HepG2 (cell line): ENCODE measurements at regions not wholly inside any gene's neighbourhood (a gene's known extent, or its start where the extent isn't known, plus 50 kb on each side); places are given as distances from the start of the nearest gene placed in this dataset.

ENCODE experiments used
- ATAC-seq: fragments of 200-7000 bp; cut with Tn5 transposase; 3 replicates; pipeline ENCODE4 v1.9.1; 2020; ENCODE audit warnings: mild to moderate bottlenecking, moderate library complexity
- BruUV-seq: library from RNA; stranded (reverse); fragments of 400-500 nt; replicated peaks from 2 replicates; lab custom pipeline; 2021; lab: Mats Ljungman, UMichigan
- CTCF ChIA-PET: fragments of 300-600 bp; formaldehyde crosslinking; extraction: SDS; loops from one replicate; lab custom pipeline; 2021; ENCODE audit warnings: low total read pairs, inconsistent platforms, low intra/inter-chr PET ratio; lab: Yijun Ruan, JAX
- POLR2A ChIA-PET: fragments of 350-600 bp; sonication (Branson Sonifier 250); formaldehyde crosslinking; loops from one replicate; lab custom pipeline; 2020; ENCODE audit warnings: antibody characterized with exemption, inconsistent platforms; lab: Yijun Ruan, JAX
- DNase-seq: peaks from one replicate; pipeline ENCODE4 v3.0.0-alpha.2; 2015; ENCODE audit warnings: low spot score
- FAIRE-seq: peaks from 3 replicates; lab custom pipeline; 2011; peaks lifted over from hg19 to GRCh38; lab: Jason Lieb, UNC
- H2AFZ ChIP-seq: one replicate; pipeline ENCODE4 v1.6.1; 2011; ENCODE audit warnings: low read length, inconsistent platforms
- H3K27ac ChIP-seq: fragments of 300-600 bp; 3 replicates; pipeline ENCODE4 v1.8.0; 2011; ENCODE audit warnings: mixed run types, mild to moderate bottlenecking, mixed read lengths, low read length, inconsistent platforms; ENCODE audit not compliant: insufficient read depth; ENCODE audit errors: extremely low read length
- H3K27me3 ChIP-seq, 2 experiments: fragments of 200-600 bp in 1 of 2; 2 replicates in 1 of 2; 3 replicates in 1 of 2; pipeline versions ENCODE4 v1.6.0 to v1.8.0; 2011; ENCODE audit warnings: low read length in 2 of 2, mild to moderate bottlenecking in 2 of 2, moderate library complexity in 2 of 2, inconsistent platforms in 1 of 2; ENCODE audit not compliant: insufficient read depth in 2 of 2, control insufficient read depth in 1 of 2
- H3K36me3 ChIP-seq, 2 experiments: fragments of 200-600 bp in 1 of 2; replicated peaks in 1 of 2; 2 replicates in 1 of 2; 3 replicates in 1 of 2; pipeline versions ENCODE4 v1.5.1 to v1.8.0; 2011; ENCODE audit warnings: low read length in 2 of 2, inconsistent platforms in 1 of 2; ENCODE audit not compliant: insufficient read depth in 2 of 2, control insufficient read depth in 1 of 2
- H3K4me1 ChIP-seq: 2 replicates; pipeline ENCODE4 v1.5.1; 2012; ENCODE audit warnings: low read length, inconsistent platforms; ENCODE audit not compliant: insufficient read depth
- H3K4me2 ChIP-seq: 2 replicates; pipeline ENCODE4 v1.6.0; 2011; ENCODE audit warnings: low read depth, low read length, inconsistent platforms
- H3K4me3 ChIP-seq, 3 experiments: fragments of 200-600 bp in 1 of 3; sonication (generic), shearing (Covaris generic) in 1 of 3; replicated peaks in 1 of 3; 2 replicates each; pipeline ENCODE4 v1.5.1; 2011 to 2016; ENCODE audit warnings: low read length in 3 of 3, inconsistent platforms in 2 of 3, low read depth in 2 of 3, mild to moderate bottlenecking in 2 of 3, control low read depth in 1 of 3, mixed read lengths in 1 of 3; ENCODE audit not compliant: insufficient read depth in 1 of 3
- H3K79me2 ChIP-seq: one replicate; pipeline ENCODE4 v1.6.1; 2011; ENCODE audit warnings: low read length, inconsistent platforms; ENCODE audit not compliant: insufficient read depth
- H3K9ac ChIP-seq: 2 replicates; pipeline ENCODE4 v1.6.0; 2011; ENCODE audit warnings: mild to moderate bottlenecking, low read depth, low read length, inconsistent platforms; ENCODE audit not compliant: insufficient read depth
- H3K9me3 ChIP-seq: 2 replicates; pipeline ENCODE4 v1.5.1; 2012; ENCODE audit warnings: mild to moderate bottlenecking, low read length
- H4K20me1 ChIP-seq: 2 replicates; pipeline ENCODE4 v1.6.0; 2011; ENCODE audit warnings: inconsistent platforms, mild to moderate bottlenecking, low read length, moderate library complexity; ENCODE audit not compliant: insufficient read depth
- ATAD3A ChIP-seq: sonication (generic); formaldehyde crosslinking; IDR thresholded peaks from 2 replicates; pipeline ENCODE4 v1.4.0; 2020; ENCODE audit warnings: missing genetic modification reagents
- CEBPG ChIP-seq: IDR thresholded peaks from 2 replicates; pipeline ENCODE4 v1.6.1; 2016
- GTF2F1 ChIP-seq: fragments of 150-350 bp; IDR thresholded peaks from 2 replicates; pipeline ENCODE4 v1.6.1; 2014; ENCODE audit warnings: low read length
- HMG20A ChIP-seq: IDR thresholded peaks from 2 replicates; pipeline ENCODE4 v1.6.1; 2016; ENCODE audit warnings: borderline replicate concordance
- HNF4A ChIP-seq: sonication (generic); formaldehyde crosslinking; IDR thresholded peaks from 2 replicates; pipeline ENCODE4 v1.4.0; 2020; ENCODE audit warnings: missing genetic modification reagents
- IRF2 ChIP-seq: IDR thresholded peaks from 2 replicates; pipeline ENCODE4 v1.6.1; 2018; ENCODE audit warnings: missing genetic modification reagents, missing compliant biosample characterization
- KDM3A ChIP-seq: IDR thresholded peaks from 2 replicates; pipeline ENCODE4 v1.6.1; 2018; ENCODE audit warnings: low read depth, missing compliant biosample characterization
- RXRA ChIP-seq: sonication (generic); formaldehyde crosslinking; IDR thresholded peaks from 2 replicates; pipeline ENCODE4 v1.5.1; 2020; ENCODE audit warnings: missing genetic modification reagents
- SIX4 ChIP-seq: sonication (generic); formaldehyde crosslinking; IDR thresholded peaks from 2 replicates; pipeline ENCODE4 v1.4.0; 2020; ENCODE audit warnings: missing genetic modification reagents
- SRSF1 ChIP-seq: fragments of 200-400 bp; formaldehyde crosslinking; optimal IDR thresholded peaks from 2 replicates; pipeline ENCODE3; 2017; ENCODE audit warnings: mild to moderate bottlenecking, low read depth, low read length, moderate library complexity
- ZNF205 ChIP-seq: IDR thresholded peaks from 2 replicates; pipeline ENCODE4 v1.6.1; 2018; ENCODE audit warnings: missing biosample characterization, missing genetic modification reagents
- ZNF251 ChIP-seq: sonication (generic); formaldehyde crosslinking; IDR thresholded peaks from 2 replicates; pipeline ENCODE4 v1.9.0; 2021; ENCODE audit warnings: mild to moderate bottlenecking, missing genetic modification reagents
- ZNF510 ChIP-seq: sonication (generic); formaldehyde crosslinking; IDR thresholded peaks from 2 replicates; pipeline ENCODE4 v1.4.0; 2020; ENCODE audit warnings: low read depth, mild to moderate bottlenecking, missing genetic modification reagents
- ZNF552 ChIP-seq: sonication (generic); formaldehyde crosslinking; IDR thresholded peaks from 2 replicates; pipeline ENCODE4 v1.9.0; 2022; ENCODE audit warnings: missing genetic modification reagents, mild to moderate bottlenecking, borderline replicate concordance
- ZNF75D ChIP-seq: sonication (generic); formaldehyde crosslinking; IDR thresholded peaks from 2 replicates; pipeline ENCODE4 v1.8.1; 2023; ENCODE audit warnings: missing genetic modification reagents, mild to moderate bottlenecking, borderline replicate concordance
- ZNF792 ChIP-seq: IDR thresholded peaks from 2 replicates; pipeline ENCODE4 v1.6.1; 2016
- in situ Hi-C: cut with HindIII; loops from 2 replicates; pipeline ENCODE4 v1.10.0; 2017; ENCODE audit warnings: low pct_unique_long_range_greater_than_20kb; ENCODE audit not compliant: extremely low pct_ligation_motif_present
- intact Hi-C: fragments of 100-400 bp; cut with micrococcal nuclease; formaldehyde crosslinking; loops from one replicate; pipeline ENCODE4 v1.10.0; 2022; ENCODE audit not compliant: unreplicated experiment

GRCh38 chr14:79967001-79967400, 244.3 kb downstream of the DIO2 start:
- no peak overlapping the region for H3K4me2 ChIP-seq
- no peaks in the 10 kb centered on the region for H4K20me1 ChIP-seq
- H3K4me3 ChIP-seq: no peak overlapping the region
- no peak for DNase-seq
- no peaks in the 10 kb centered on the region for H3K4me1 ChIP-seq
- no peaks in the 10 kb centered on the region for H3K36me3 ChIP-seq
- H2AFZ ChIP-seq: no peak overlapping the region
- peaks cover 91% of the 10 kb centered on the region for H3K9me3 ChIP-seq
- TF ChIP-seq SIX4 (CRISPR knock-in tag): no peak
- no peak for TF ChIP-seq SRSF1
- TF ChIP-seq ZNF510 (CRISPR knock-in tag): no peak
- no peak for TF ChIP-seq ZNF205
- no peak for TF ChIP-seq ZNF75D (CRISPR knock-in tag)
- no peak for TF ChIP-seq ATAD3A (CRISPR knock-in tag)
- no peak for TF ChIP-seq ZNF792 (CRISPR knock-in tag)
- no peak for TF ChIP-seq HMG20A (CRISPR knock-in tag)
- no peak for TF ChIP-seq CEBPG (CRISPR knock-in tag)
- TF ChIP-seq IRF2: no peak
- no peak for TF ChIP-seq ZNF251 (CRISPR knock-in tag)
- no peak for TF ChIP-seq ZNF552 (CRISPR knock-in tag)
- TF ChIP-seq RXRA (CRISPR knock-in tag): no peak
- TF ChIP-seq GTF2F1: no peak
- no peak for TF ChIP-seq KDM3A (CRISPR knock-in tag)
- TF ChIP-seq HNF4A: no peak
- TF ChIP-seq, all 625 proteins: peak for 0
- Histone ChIP-seq H3K27me3 (no peaks in the 10 kb centered on the region), H3K27ac (no peak overlapping the region), H3K9ac (no peak overlapping the region), H3K79me2 (no peaks in the 10 kb centered on the region)
- in situ Hi-C loops: no loop called here
- POLR2A ChIA-PET: no interaction called here
- no peak for ATAC-seq
- CTCF ChIA-PET: no interaction called here
- no TSS peak for BruUV-seq
- no peak for FAIRE-seq
- intact Hi-C loops: no loop called here
